HEK293T (cell line): ENCODE measurements at regions not wholly inside any gene's neighbourhood (a gene's known extent, or its start where the extent isn't known, plus 50 kb on each side); places are given as distances from the start of the nearest gene placed in this dataset.

Source experiments
- FOXK2 ChIP-seq: fragments of 450-650 bp; IDR thresholded peaks from 2 replicates; pipeline ENCODE4 v1.6.1; 2016; ENCODE audit warnings: mild to moderate bottlenecking
- L3MBTL2 ChIP-seq: fragments of 450-650 bp; conservative IDR thresholded peaks from 2 replicates; pipeline ENCODE4 v1.6.1; 2016; ENCODE audit warnings: mild to moderate bottlenecking
- SP1 ChIP-seq: fragments of 450-650 bp; IDR thresholded peaks from 2 replicates; pipeline ENCODE4 v1.6.1; 2017
- SUZ12 ChIP-seq: fragments of 450-650 bp; IDR thresholded peaks from 2 replicates; pipeline ENCODE4 v1.6.1; 2016; ENCODE audit warnings: mild to moderate bottlenecking
- ZNF384 ChIP-seq: fragments of 450-650 bp; IDR thresholded peaks from 2 replicates; pipeline ENCODE4 v1.6.1; 2016

DNA sequence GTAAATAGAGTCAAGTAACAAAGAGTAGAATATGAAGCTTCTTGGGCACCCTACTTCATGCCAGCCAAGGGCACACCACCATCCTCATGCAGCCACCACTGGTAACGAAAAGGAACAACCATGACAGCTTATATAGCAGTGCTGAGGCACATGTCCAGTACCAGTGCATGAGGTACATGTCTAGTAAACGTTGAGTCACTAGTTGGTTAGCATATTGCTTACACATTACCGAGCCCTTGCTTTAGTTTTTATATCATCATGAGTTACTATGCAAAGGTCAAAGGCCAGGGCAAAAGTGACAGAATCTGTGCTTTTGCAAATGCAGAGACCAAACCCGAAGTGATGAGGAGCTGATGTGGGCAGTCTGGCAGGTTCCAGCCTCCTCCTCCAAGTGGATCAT is 147.1 kb upstream of the MAP1B start:
- TF ChIP-seq FOXK2 (no peak), SP1 (no peak), ZNF384 (no peak), SUZ12 (no peak), L3MBTL2 (no peak)
